ENCODE measurements at regions not wholly inside any gene's neighbourhood (a gene's known extent, or its start where the extent isn't known, plus 50 kb on each side); places are given as distances from the start of the nearest gene placed in this dataset.
"Not testable (repeated sequence)": the region's sequence is repeated elsewhere in the genome, so short reads cannot be mapped to it uniquely, and the experiment has no call there.

GRCh38 chr12:42919691-42920090 lies 330.1 kb upstream of the PRICKLE1 start:
- DNase-seq (ENCODE audit: low spot score), result no peak

GRCh38 chr12:42918443-42918842 lies 328.9 kb upstream of the PRICKLE1 start:
- no peak for DNase-seq (ENCODE audit: low spot score)

- no peak for DNase-seq (ENCODE audit: low spot score)
Measured at GRCh38 chr12:42916143-42916542, 326.6 kb upstream of the PRICKLE1 start.

GRCh38 chr12:42915426-42915825 lies 325.9 kb upstream of the PRICKLE1 start:
- DNase-seq (ENCODE audit: low spot score), result no peak

- DNase-seq (ENCODE audit: low spot score), result no peak
Measured at GRCh38 chr12:42912367-42912766, 322.8 kb upstream of the PRICKLE1 start.

- no peak for DNase-seq (ENCODE audit: low spot score)
Measured at GRCh38 chr12:42910656-42911055, 321.1 kb upstream of the PRICKLE1 start.

GRCh38 chr12:42908712-42909111 lies 319.2 kb upstream of the PRICKLE1 start:
- no peak for DNase-seq (ENCODE audit: low spot score)

GRCh38 chr12:42906801-42907200 lies 317.3 kb upstream of the PRICKLE1 start:
- DNase-seq (ENCODE audit: low spot score), result not testable (repeated sequence)

GRCh38 chr12:42905419-42905705 lies 315.8 kb upstream of the PRICKLE1 start:
- DNase-seq (ENCODE audit: low spot score), result no peak

- DNase-seq (ENCODE audit: low spot score), result no peak
Measured at GRCh38 chr12:42904683-42905418, 315.3 kb upstream of the PRICKLE1 start.

GRCh38 chr12:42903736-42904135 lies 314.2 kb upstream of the PRICKLE1 start:
- no peak for DNase-seq (ENCODE audit: low spot score)

GRCh38 chr12:42902001-42902400 lies 312.5 kb upstream of the PRICKLE1 start:
- no peak for DNase-seq (ENCODE audit: low spot score)

GRCh38 chr12:42893803-42894202 lies 304.3 kb upstream of the PRICKLE1 start:
- no peak for DNase-seq (ENCODE audit: low spot score)

GRCh38 chr12:42892702-42893551 lies 303.4 kb upstream of the PRICKLE1 start:
- DNase-seq (ENCODE audit: low spot score), result no peak

GRCh38 chr12:42887657-42888056 lies 298.1 kb upstream of the PRICKLE1 start:
- DNase-seq (ENCODE audit: low spot score), result no peak

- no peak for DNase-seq (ENCODE audit: low spot score)
Measured at GRCh38 chr12:42886160-42886559, 296.6 kb upstream of the PRICKLE1 start.

- DNase-seq (ENCODE audit: low spot score), result no peak
Measured at GRCh38 chr12:42885677-42886076, 296.1 kb upstream of the PRICKLE1 start.

- no peak for DNase-seq (ENCODE audit: low spot score)
Measured at GRCh38 chr12:42884116-42884515, 294.6 kb upstream of the PRICKLE1 start.

GRCh38 chr12:42873401-42873800 lies 283.9 kb upstream of the PRICKLE1 start:
- no peak for DNase-seq (ENCODE audit: low spot score)

GRCh38 chr12:42871816-42872215 lies 282.3 kb upstream of the PRICKLE1 start:
- DNase-seq (ENCODE audit: low spot score), result no peak

- peak; percentile 18 for DNase-seq (ENCODE audit: low spot score)
Measured at GRCh38 chr12:42868291-42868690, 278.7 kb upstream of the PRICKLE1 start.

- DNase-seq (ENCODE audit: low spot score), result no peak
Measured at GRCh38 chr12:42865282-42865681, 275.7 kb upstream of the PRICKLE1 start.

- DNase-seq (ENCODE audit: low spot score), result peak; percentile 65
Measured at GRCh38 chr12:42862055-42862454, 272.5 kb upstream of the PRICKLE1 start.

Data from A172 (cell line).